ENCODE measurements at regions not wholly inside any gene's neighbourhood (a gene's known extent, or its start where the extent isn't known, plus 50 kb on each side); places are given as distances from the start of the nearest gene placed in this dataset.

DNA sequence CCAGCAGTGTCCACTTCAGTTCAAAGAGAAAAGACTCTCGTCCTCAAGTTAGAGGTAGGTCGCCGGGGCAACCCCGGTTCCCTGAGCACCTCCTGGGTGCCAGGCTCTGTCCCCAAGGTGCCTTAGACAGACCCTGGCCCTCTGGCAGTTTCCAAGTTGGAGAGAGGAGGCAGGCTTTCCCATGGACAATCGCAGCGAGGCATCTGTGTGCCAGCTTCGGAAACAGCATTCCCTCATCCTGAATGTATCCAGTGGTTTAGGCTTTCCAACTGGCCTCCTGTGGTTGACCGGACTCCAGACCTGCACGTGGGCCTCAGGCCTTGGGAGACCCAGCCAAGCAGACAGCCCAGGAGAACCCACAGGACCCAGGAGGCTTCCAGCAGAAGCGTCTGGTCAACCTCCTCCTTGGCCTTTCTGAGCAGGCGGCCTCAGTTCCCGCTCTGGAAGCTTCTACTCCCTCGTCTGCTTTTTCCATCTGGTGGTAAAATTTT lies 70.3 kb downstream of the KCNF1 start:
- POLR2A ChIA-PET: no interaction called here
- CTCF ChIA-PET: no interaction called here
- no peak overlapping the region for H3K4me3 ChIP-seq (replicated peaks in 1 of 3; ENCODE audit: insufficient read depth in 1 of 3, low read depth in 1 of 3, low read length in 3 of 3)
- dilution Hi-C loops (cut with MboI; ENCODE audit: extremely low pct_ligation_motif_present, low sequenced_read_pairs): no loop called here
- no peaks in the 10 kb centered on the region for H3K79me2 ChIP-seq (ENCODE audit: control insufficient read depth, insufficient read depth, low read length)
- no peak for FAIRE-seq
- no peak overlapping the region for H3K4me2 ChIP-seq (ENCODE audit: insufficient read depth, low read length)
- no peak overlapping the region for H2AFZ ChIP-seq (ENCODE audit: low read depth, low read length)
- TF ChIP-seq JUN (IDR thresholded peaks at IDR 0.05; ENCODE audit: borderline replicate concordance, insufficient read depth, insufficient read length, low read depth): no peak
- TF ChIP-seq POLR2A (IDR thresholded peaks at IDR 0.05; ENCODE audit: low read depth, low read length): no peak
- TF ChIP-seq GATA2 (IDR thresholded peaks at IDR 0.05; ENCODE audit: insufficient read depth, insufficient read length, low read depth, low read length): no peak
- TF ChIP-seq, protein P1, sequence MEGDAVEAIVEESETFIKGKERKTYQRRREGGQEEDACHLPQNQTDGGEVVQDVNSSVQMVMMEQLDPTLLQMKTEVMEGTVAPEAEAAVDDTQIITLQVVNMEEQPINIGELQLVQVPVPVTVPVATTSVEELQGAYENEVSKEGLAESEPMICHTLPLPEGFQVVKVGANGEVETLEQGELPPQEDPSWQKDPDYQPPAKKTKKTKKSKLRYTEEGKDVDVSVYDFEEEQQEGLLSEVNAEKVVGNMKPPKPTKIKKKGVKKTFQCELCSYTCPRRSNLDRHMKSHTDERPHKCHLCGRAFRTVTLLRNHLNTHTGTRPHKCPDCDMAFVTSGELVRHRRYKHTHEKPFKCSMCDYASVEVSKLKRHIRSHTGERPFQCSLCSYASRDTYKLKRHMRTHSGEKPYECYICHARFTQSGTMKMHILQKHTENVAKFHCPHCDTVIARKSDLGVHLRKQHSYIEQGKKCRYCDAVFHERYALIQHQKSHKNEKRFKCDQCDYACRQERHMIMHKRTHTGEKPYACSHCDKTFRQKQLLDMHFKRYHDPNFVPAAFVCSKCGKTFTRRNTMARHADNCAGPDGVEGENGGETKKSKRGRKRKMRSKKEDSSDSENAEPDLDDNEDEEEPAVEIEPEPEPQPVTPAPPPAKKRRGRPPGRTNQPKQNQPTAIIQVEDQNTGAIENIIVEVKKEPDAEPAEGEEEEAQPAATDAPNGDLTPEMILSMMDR (IDR thresholded peaks at IDR 0.05; ENCODE audit: extremely low read depth in 1 of 2, insufficient read depth in 1 of 2, low read depth in 1 of 2, low read length in 2 of 2): no peak
- TF ChIP-seq FOS (IDR thresholded peaks at IDR 0.05; ENCODE audit: borderline replicate concordance, insufficient read depth, low read length): no peak
- no peak for TF ChIP-seq MAX (IDR thresholded peaks at IDR 0.05; ENCODE audit: insufficient read depth, insufficient read length)
- TF ChIP-seq MYC (IDR thresholded peaks at IDR 0.05; ENCODE audit: low read depth, low read length): no peak
- TF ChIP-seq EZH2 (IDR thresholded peaks at IDR 0.05; ENCODE audit: borderline replicate concordance, low read depth, low read length, severe bottlenecking): no peak
- no peak for TF ChIP-seq POLR2AphosphoS5 (IDR thresholded peaks at IDR 0.05; ENCODE audit: insufficient read depth, low read depth, low read length)
- no TSS peak for BruUV-seq (replicated peaks)
- intact Hi-C loops (cut with micrococcal nuclease): no loop called here
- H4K20me1 ChIP-seq (replicated peaks; ENCODE audit: control insufficient read depth, extremely low read depth, insufficient read depth, low read length): no peaks in the 10 kb centered on the region
- H3K9me1 ChIP-seq (replicated peaks; ENCODE audit: control insufficient read depth, extremely low read depth, insufficient read depth, low read length): no peaks in the 10 kb centered on the region
- no peaks in the 10 kb centered on the region for H3K9me3 ChIP-seq (replicated peaks; ENCODE audit: control insufficient read depth, insufficient read depth, low read length)
- H3K27me3 ChIP-seq (ENCODE audit: control insufficient read depth in 2 of 2, insufficient read depth in 2 of 2, low read length in 2 of 2): peaks cover 3 to 4% of the 10 kb centered on the region in 2 experiments
- no peak overlapping the region for H3K9ac ChIP-seq (replicated peaks; ENCODE audit: extremely low read depth, insufficient read depth, low read length)
- H3K36me3 ChIP-seq (ENCODE audit: control insufficient read depth in 2 of 2, extremely low read depth in 1 of 2, insufficient read depth in 2 of 2, low read length in 2 of 2): no peaks in the 10 kb centered on the region
- DNase-seq (ENCODE audit: low read depth, low spot score): no peak
- no peak overlapping the region for H3K27ac ChIP-seq (ENCODE audit: insufficient read depth, low read depth, low read length)
- H3K4me1 ChIP-seq (ENCODE audit: control insufficient read depth, extremely low read depth, insufficient read depth, low read length): no peaks in the 10 kb centered on the region
